H1 (cell line): ENCODE measurements at regions not wholly inside any gene's neighbourhood (a gene's known extent, or its start where the extent isn't known, plus 50 kb on each side); places are given as distances from the start of the nearest gene placed in this dataset.

Experiments
- CTCF ChIA-PET: fragments of 300-600 bp; sonication (Branson Sonifier 250); formaldehyde crosslinking; loops from one replicate; lab custom pipeline; 2021; ENCODE audit not compliant: partially characterized antibody; lab: Charles Lee
- POLR2A ChIA-PET: fragments of 300-600 bp; sonication (Branson Sonifier 250); formaldehyde crosslinking; loops from one replicate; lab custom pipeline; 2021; ENCODE audit warnings: inconsistent platforms; ENCODE audit not compliant: partially characterized antibody; lab: Charles Lee
- DNase-seq, 2 experiments: peaks; one replicate each; pipeline versions ENCODE4 v3.0.0 to v3.0.0-alpha.2; 2010 to 2022; ENCODE audit warnings: low spot score in 2 of 2, low read depth in 1 of 2, mixed read lengths in 1 of 2
- FAIRE-seq: peaks from 2 replicates; lab custom pipeline; 2011; peaks lifted over from hg19 to GRCh38; lab: Jason Lieb, UNC
- H2AFZ ChIP-seq: 2 replicates; pipeline ENCODE4 v1.8.1; 2012; ENCODE audit warnings: low read length, inconsistent platforms
- H2AK5ac ChIP-seq: 2 replicates; pipeline ENCODE4 v1.6.1; 2013; ENCODE audit warnings: low read depth, low read length
- H2BK120ac ChIP-seq: replicated peaks from 2 replicates; pipeline ENCODE3; 2013; ENCODE audit warnings: low read depth, low read length, inconsistent platforms
- H2BK12ac ChIP-seq: 2 replicates; pipeline ENCODE4 v1.6.1; 2013; ENCODE audit warnings: low read depth, low read length
- H2BK15ac ChIP-seq: 2 replicates; pipeline ENCODE4 v1.6.1; 2013; ENCODE audit warnings: low read length
- H2BK20ac ChIP-seq: 2 replicates; pipeline ENCODE4 v1.6.1; 2013; ENCODE audit warnings: low read length
- H2BK5ac ChIP-seq: 2 replicates; pipeline ENCODE4 v1.6.1; 2013; ENCODE audit warnings: low read depth, low read length
- H3K14ac ChIP-seq: 2 replicates; pipeline ENCODE4 v1.6.1; 2013; ENCODE audit warnings: inconsistent platforms; ENCODE audit not compliant: insufficient read length
- H3K18ac ChIP-seq: 2 replicates; pipeline ENCODE4 v1.6.1; 2013; ENCODE audit warnings: low read length; ENCODE audit errors: extremely low read depth
- H3K23ac ChIP-seq: 2 replicates; pipeline ENCODE4 v1.6.1; 2013; ENCODE audit warnings: inconsistent platforms; ENCODE audit not compliant: insufficient read length
- H3K23me2 ChIP-seq: 2 replicates; pipeline ENCODE4 v1.6.1; 2013; ENCODE audit warnings: low read depth, low read length
- H3K27ac ChIP-seq: 2 replicates; pipeline ENCODE4 v1.6.1; 2011; ENCODE audit warnings: low read depth, low read length, inconsistent platforms
- H3K27me3 ChIP-seq, 4 experiments: replicated peaks in 1 of 4; 1 replicate in 1 of 4; 2 replicates in 3 of 4; pipeline versions ENCODE4 v1.6.1 to v1.8.1; 2011 to 2013; ENCODE audit warnings: low read length in 3 of 4, mild to moderate bottlenecking in 3 of 4, inconsistent platforms in 2 of 4, mixed read lengths in 2 of 4, moderate library complexity in 1 of 4; ENCODE audit not compliant: control insufficient read depth in 3 of 4, insufficient read depth in 3 of 4; ENCODE audit errors: extremely low read depth in 1 of 4
- H3K36me3 ChIP-seq, 4 experiments: 2 replicates each; pipeline versions ENCODE4 v1.6.1 to v1.8.1; 2011 to 2013; ENCODE audit warnings: mild to moderate bottlenecking in 4 of 4, low read length in 3 of 4, moderate library complexity in 2 of 4, control low read depth in 1 of 4, inconsistent platforms in 1 of 4; ENCODE audit not compliant: insufficient read depth in 4 of 4, control insufficient read depth in 2 of 4
- H3K4ac ChIP-seq: replicated peaks from 2 replicates; pipeline ENCODE3; 2013; ENCODE audit warnings: low read length, low read depth, mixed read lengths, inconsistent platforms; ENCODE audit not compliant: insufficient read length
- H3K4me1 ChIP-seq, 4 experiments: replicated peaks in 1 of 4; 1 replicate in 1 of 4; 2 replicates in 3 of 4; pipeline versions ENCODE4 v1.6.1 to v1.8.1; 2011 to 2013; ENCODE audit warnings: low read length in 3 of 4, inconsistent platforms in 2 of 4, mixed read lengths in 1 of 4; ENCODE audit not compliant: insufficient read depth in 4 of 4, control insufficient read depth in 3 of 4
- H3K4me2 ChIP-seq, 2 experiments: 2 replicates each; pipeline versions ENCODE4 v1.6.1 to v1.8.1; 2011 to 2013; ENCODE audit warnings: low read depth in 2 of 2, low read length in 2 of 2, control low read depth in 1 of 2, inconsistent platforms in 1 of 2, mild to moderate bottlenecking in 1 of 2; ENCODE audit not compliant: insufficient read depth in 1 of 2
- H3K4me3 ChIP-seq, 4 experiments: fragments of 200-600, 300-600 bp in 1 of 4; sonication (generic), shearing (Covaris generic), sonication (Bioruptor Twin) in 1 of 4; 2 replicates each; pipeline versions ENCODE4 v1.5.1 to v1.8.1; 2011 to 2016; ENCODE audit warnings: low read length in 4 of 4, low read depth in 3 of 4, control low read depth in 2 of 4, inconsistent platforms in 2 of 4, mild to moderate bottlenecking in 2 of 4, mixed read lengths in 1 of 4, moderate library complexity in 1 of 4; ENCODE audit not compliant: insufficient read depth in 2 of 4; ENCODE audit errors: extremely low read depth in 1 of 4
- H3K56ac ChIP-seq: replicated peaks from 2 replicates; pipeline ENCODE3; 2013; ENCODE audit warnings: low read depth, mild to moderate bottlenecking, mixed read lengths, low read length, inconsistent platforms; ENCODE audit not compliant: insufficient read length
- H3K79me1 ChIP-seq: 2 replicates; pipeline ENCODE4 v1.6.1; 2013; ENCODE audit warnings: low read depth, low read length, control low read depth
- H3K79me2 ChIP-seq, 2 experiments: 2 replicates each; pipeline versions ENCODE4 v1.6.1 to v1.8.1; 2012 to 2013; ENCODE audit warnings: low read length in 2 of 2, mild to moderate bottlenecking in 2 of 2, inconsistent platforms in 1 of 2; ENCODE audit not compliant: insufficient read depth in 2 of 2, control insufficient read depth in 1 of 2
- H3K9ac ChIP-seq, 4 experiments: replicated peaks in 1 of 4; 1 replicate in 1 of 4; 2 replicates in 3 of 4; pipeline versions ENCODE4 v1.6.1 to v1.8.1; 2011 to 2013; ENCODE audit warnings: low read depth in 3 of 4, low read length in 3 of 4, control low read depth in 2 of 4, mild to moderate bottlenecking in 2 of 4, moderate library complexity in 2 of 4, inconsistent platforms in 1 of 4; ENCODE audit errors: extremely low read depth in 1 of 4
- H3K9me3 ChIP-seq, 2 experiments: 2 replicates each; pipeline versions ENCODE4 v1.6.1 to v1.8.1; 2012 to 2013; ENCODE audit warnings: mild to moderate bottlenecking in 2 of 2, moderate library complexity in 2 of 2, control low read depth in 1 of 2, inconsistent platforms in 1 of 2, low read depth in 1 of 2, low read length in 1 of 2, mixed read lengths in 1 of 2; ENCODE audit not compliant: insufficient read depth in 2 of 2
- H4K20me1 ChIP-seq, 2 experiments: replicated peaks in 1 of 2; 2 replicates each; pipeline versions ENCODE3 to v1.8.1; 2011 to 2013; ENCODE audit warnings: inconsistent platforms in 2 of 2, low read length in 2 of 2, mild to moderate bottlenecking in 1 of 2; ENCODE audit not compliant: insufficient read depth in 2 of 2, control insufficient read depth in 1 of 2
- H4K5ac ChIP-seq: 2 replicates; pipeline ENCODE4 v1.6.1; 2013; ENCODE audit warnings: low read length, low read depth, mixed read lengths, inconsistent platforms; ENCODE audit not compliant: insufficient read length
- H4K8ac ChIP-seq: 2 replicates; pipeline ENCODE4 v1.8.0; 2013; ENCODE audit warnings: mild to moderate bottlenecking, moderate library complexity, low read length, inconsistent platforms; ENCODE audit not compliant: insufficient read depth; ENCODE audit errors: extremely low read depth
- H4K91ac ChIP-seq: replicated peaks from 2 replicates; pipeline ENCODE3; 2013; ENCODE audit warnings: low read length, mixed read lengths, inconsistent platforms; ENCODE audit not compliant: insufficient read length
- ATF2 ChIP-seq: IDR thresholded peaks from 2 replicates; pipeline ENCODE4 v1.6.1; 2012; ENCODE audit warnings: low read length, inconsistent platforms
- CHD1 ChIP-seq: IDR thresholded peaks from 2 replicates; pipeline ENCODE4 v1.6.1; 2012; ENCODE audit warnings: low read depth, low read length, improper control_type of control experiment
- CREB1 ChIP-seq: IDR thresholded peaks from 2 replicates; pipeline ENCODE4 v1.6.1; 2012; ENCODE audit warnings: inconsistent platforms
- NRF1 ChIP-seq: IDR thresholded peaks from 2 replicates; pipeline ENCODE4 v1.6.1; 2011; ENCODE audit warnings: mild to moderate bottlenecking, low read depth, low read length, improper control_type of control experiment
- PHF8 ChIP-seq: fragments of 200-600 bp; sonication (generic); conservative IDR thresholded peaks from 2 replicates; pipeline ENCODE4 v1.7.1; 2012; ENCODE audit warnings: low read depth, mild to moderate bottlenecking, inconsistent platforms, low read length, moderate library complexity
- POLR2AphosphoS5 ChIP-seq: IDR thresholded peaks from 2 replicates; pipeline ENCODE4 v1.6.1; 2011; ENCODE audit warnings: low read depth, low read length
- POU5F1 ChIP-seq: IDR thresholded peaks from 2 replicates; pipeline ENCODE4 v1.6.1; 2011; ENCODE audit warnings: low read depth, mild to moderate bottlenecking, low read length, moderate library complexity
- SAP30 ChIP-seq: fragments of 300-600 bp; sonication (generic); IDR thresholded peaks from 2 replicates; pipeline ENCODE4 v1.7.1; 2012; ENCODE audit warnings: low read length, moderate library complexity, mild to moderate bottlenecking, inconsistent platforms; ENCODE audit not compliant: insufficient read depth, insufficient replicate concordance
- SP1 ChIP-seq: IDR thresholded peaks from 2 replicates; pipeline ENCODE4 v1.6.1; 2011; ENCODE audit warnings: low read depth, low read length
- SRF ChIP-seq: IDR thresholded peaks from 2 replicates; pipeline ENCODE4 v1.6.1; 2011; ENCODE audit warnings: mild to moderate bottlenecking, low read depth, low read length, moderate library complexity
- TBP ChIP-seq: IDR thresholded peaks from 2 replicates; pipeline ENCODE4 v1.6.1; 2011; ENCODE audit warnings: low read depth, low read length, improper control_type of control experiment
- TEAD4 ChIP-seq: IDR thresholded peaks from 2 replicates; pipeline ENCODE4 v1.6.1; 2012; ENCODE audit warnings: low read depth, low read length, inconsistent platforms, mixed read lengths
- USF2 ChIP-seq: IDR thresholded peaks from 2 replicates; pipeline ENCODE4 v1.6.1; 2011; ENCODE audit warnings: low read length, improper control_type of control experiment
- WGBS, 2 experiments: shearing (Covaris generic) in 1 of 2; methylation state at CpG; one replicate each; pipeline versions ENCODE4 v1.1.6 to v1.1.7; 2013 to 2015; ENCODE audit warnings: low lambda C conversion rate in 2 of 2, mixed read lengths in 2 of 2, inconsistent platforms in 1 of 2, low coverage in 1 of 2, missing lambda C conversion rate in 1 of 2; ENCODE audit not compliant: insufficient replicate concordance in 2 of 2, insufficient coverage in 1 of 2, insufficient read length in 1 of 2; ENCODE audit errors: extremely low coverage in 1 of 2, missing lambda C conversion rate in 1 of 2; 5-methylcytosine and 5-hydroxymethylcytosine counted together

- no peaks in the 10 kb centered on the region for H3K9me3 ChIP-seq
- H2BK12ac ChIP-seq = no peak overlapping the region
- no peak overlapping the region for H2AFZ ChIP-seq
- H3K23me2 ChIP-seq = no peaks in the 10 kb centered on the region
- H2AK5ac ChIP-seq = no peak overlapping the region
- no peak for DNase-seq
- H3K4me1 ChIP-seq = peaks cover 0 to 3% (median 0%) of the 10 kb centered on the region in 4 experiments; a peak in 3 of 7 replicates
- H2BK20ac ChIP-seq = no peak overlapping the region
- no peaks in the 10 kb centered on the region for H3K36me3 ChIP-seq
- ChIA-PET CTCF (no interaction called here), POLR2A (no interaction called here)
- H3K27ac ChIP-seq = no peak overlapping the region
- no peak for FAIRE-seq
- H3K79me2 ChIP-seq = peaks cover 0 to 17% of the 10 kb centered on the region in 2 experiments; a peak in 2 of 4 replicates
- H3K4me2 ChIP-seq = no peak overlapping the region
- no peak overlapping the region for H4K5ac ChIP-seq
- no peak overlapping the region for H2BK5ac ChIP-seq
- H2BK120ac ChIP-seq = no peak overlapping the region
- no peak overlapping the region for H4K91ac ChIP-seq
- H3K4me3 ChIP-seq = no peak overlapping the region
- no peak overlapping the region for H3K23ac ChIP-seq
- H3K9ac ChIP-seq = no peak overlapping the region
- H4K20me1 ChIP-seq = peaks cover 3 to 7% of the 10 kb centered on the region in 2 experiments
- WGBS, 2 experiments = 99% methylated on average over 3 of the region's 3 CpGs; no CpG with 5 or more reads in 1 of the 2 experiments
- H3K79me1 ChIP-seq = no peaks in the 10 kb centered on the region
- H3K56ac ChIP-seq = no peak overlapping the region
- H4K8ac ChIP-seq = no peak overlapping the region
- H3K18ac ChIP-seq = no peak overlapping the region
- no peak overlapping the region for H2BK15ac ChIP-seq
- peaks cover 2 to 4% (median 3%) of the 10 kb centered on the region in 4 experiments for H3K27me3 ChIP-seq
- no peak overlapping the region for H3K14ac ChIP-seq
- H3K4ac ChIP-seq = no peak overlapping the region
- no peak for TF ChIP-seq NRF1
- TF ChIP-seq SRF = no peak
- TF ChIP-seq POU5F1 = no peak
- TF ChIP-seq SAP30 = no peak
- TF ChIP-seq ATF2 = no peak
- no peak for TF ChIP-seq TEAD4
- no peak for TF ChIP-seq PHF8
- no peak for TF ChIP-seq POLR2AphosphoS5
- TF ChIP-seq TBP = no peak
- no peak for TF ChIP-seq USF2
- TF ChIP-seq CREB1 = no peak
- TF ChIP-seq CHD1 = no peak
- no peak for TF ChIP-seq SP1
Measured at GRCh38 chr13:107860284-107860683, 355.1 kb downstream of the LIG4 start.
